GM12874 (cell line): ENCODE measurements at regions not wholly inside any gene's neighbourhood (a gene's known extent, or its start where the extent isn't known, plus 50 kb on each side); places are given as distances from the start of the nearest gene placed in this dataset.

Source experiments
- TF ChIP-seq, protein P1 (sequence below): IDR thresholded peaks from 2 replicates; pipeline ENCODE4 v1.5.1; 2011; ENCODE audit warnings: low read depth, mild to moderate bottlenecking, control low read depth, low read length, moderate library complexity; ENCODE audit not compliant: insufficient read depth

DNA sequence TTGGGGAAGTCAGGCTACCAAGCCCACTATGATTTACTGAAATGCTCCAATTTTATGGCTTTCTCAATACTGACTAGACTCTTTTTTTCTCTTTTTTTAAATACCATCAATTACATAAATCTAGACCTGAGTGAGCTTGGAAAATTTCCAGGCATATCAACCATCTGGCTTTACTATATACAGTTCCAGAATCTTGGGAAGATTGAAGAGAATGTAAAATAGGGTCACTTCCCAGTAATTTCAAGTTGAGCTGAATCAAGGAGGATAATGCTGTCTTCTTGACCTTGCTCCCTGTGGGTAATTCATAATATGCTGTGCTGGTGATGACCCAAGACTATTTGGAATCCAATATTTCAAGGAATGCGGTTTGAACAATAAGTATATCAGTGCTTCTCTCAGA is 108.1 kb downstream of the MAP3K21 start:
- TF ChIP-seq, protein P1, sequence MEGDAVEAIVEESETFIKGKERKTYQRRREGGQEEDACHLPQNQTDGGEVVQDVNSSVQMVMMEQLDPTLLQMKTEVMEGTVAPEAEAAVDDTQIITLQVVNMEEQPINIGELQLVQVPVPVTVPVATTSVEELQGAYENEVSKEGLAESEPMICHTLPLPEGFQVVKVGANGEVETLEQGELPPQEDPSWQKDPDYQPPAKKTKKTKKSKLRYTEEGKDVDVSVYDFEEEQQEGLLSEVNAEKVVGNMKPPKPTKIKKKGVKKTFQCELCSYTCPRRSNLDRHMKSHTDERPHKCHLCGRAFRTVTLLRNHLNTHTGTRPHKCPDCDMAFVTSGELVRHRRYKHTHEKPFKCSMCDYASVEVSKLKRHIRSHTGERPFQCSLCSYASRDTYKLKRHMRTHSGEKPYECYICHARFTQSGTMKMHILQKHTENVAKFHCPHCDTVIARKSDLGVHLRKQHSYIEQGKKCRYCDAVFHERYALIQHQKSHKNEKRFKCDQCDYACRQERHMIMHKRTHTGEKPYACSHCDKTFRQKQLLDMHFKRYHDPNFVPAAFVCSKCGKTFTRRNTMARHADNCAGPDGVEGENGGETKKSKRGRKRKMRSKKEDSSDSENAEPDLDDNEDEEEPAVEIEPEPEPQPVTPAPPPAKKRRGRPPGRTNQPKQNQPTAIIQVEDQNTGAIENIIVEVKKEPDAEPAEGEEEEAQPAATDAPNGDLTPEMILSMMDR, result no peak

DNA sequence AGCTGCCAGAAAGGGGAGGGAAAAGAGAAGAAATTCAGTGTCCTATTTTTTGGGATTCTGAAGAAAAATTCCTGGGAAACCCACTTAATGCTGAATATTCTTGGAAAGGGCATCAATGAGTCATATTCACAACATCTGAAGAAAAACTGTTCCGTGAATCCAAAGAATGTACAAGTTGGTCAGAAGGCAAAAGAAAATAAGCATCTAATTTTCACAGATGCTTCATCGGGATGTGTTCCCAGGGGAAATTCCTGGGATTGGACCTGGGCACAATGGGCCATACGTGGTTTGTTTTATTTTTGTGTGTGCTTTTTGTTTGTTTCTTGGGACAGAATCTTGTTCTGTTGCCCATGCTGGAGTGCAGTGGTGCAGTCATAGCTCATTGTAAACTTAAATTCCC is 112.2 kb downstream of the MAP3K21 start:
- TF ChIP-seq, protein P1, result no peak

DNA sequence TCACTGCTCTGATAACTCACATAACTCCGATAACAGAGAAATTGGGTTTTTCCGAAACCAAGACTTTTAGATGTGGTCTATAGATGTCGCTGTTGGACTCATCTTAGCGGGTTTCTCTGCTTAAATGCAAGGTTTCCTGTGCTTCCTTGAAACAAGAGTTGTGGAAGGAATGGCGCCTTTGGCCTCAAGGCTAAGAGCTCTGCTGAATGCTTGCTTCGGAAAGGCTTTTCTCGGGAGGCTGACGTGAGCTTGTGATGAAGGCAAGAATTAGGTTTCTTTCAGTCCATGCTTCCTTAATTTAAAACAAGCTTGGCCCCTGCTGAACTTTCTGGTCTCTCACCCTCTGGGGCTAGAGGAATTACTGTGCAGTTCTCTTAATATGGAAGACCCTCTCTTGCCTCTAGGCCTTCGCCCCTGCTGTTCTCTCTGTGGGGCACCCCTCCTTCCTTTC is 113.5 kb downstream of the MAP3K21 start:
- TF ChIP-seq, protein P1, result peak; percentile 54

DNA sequence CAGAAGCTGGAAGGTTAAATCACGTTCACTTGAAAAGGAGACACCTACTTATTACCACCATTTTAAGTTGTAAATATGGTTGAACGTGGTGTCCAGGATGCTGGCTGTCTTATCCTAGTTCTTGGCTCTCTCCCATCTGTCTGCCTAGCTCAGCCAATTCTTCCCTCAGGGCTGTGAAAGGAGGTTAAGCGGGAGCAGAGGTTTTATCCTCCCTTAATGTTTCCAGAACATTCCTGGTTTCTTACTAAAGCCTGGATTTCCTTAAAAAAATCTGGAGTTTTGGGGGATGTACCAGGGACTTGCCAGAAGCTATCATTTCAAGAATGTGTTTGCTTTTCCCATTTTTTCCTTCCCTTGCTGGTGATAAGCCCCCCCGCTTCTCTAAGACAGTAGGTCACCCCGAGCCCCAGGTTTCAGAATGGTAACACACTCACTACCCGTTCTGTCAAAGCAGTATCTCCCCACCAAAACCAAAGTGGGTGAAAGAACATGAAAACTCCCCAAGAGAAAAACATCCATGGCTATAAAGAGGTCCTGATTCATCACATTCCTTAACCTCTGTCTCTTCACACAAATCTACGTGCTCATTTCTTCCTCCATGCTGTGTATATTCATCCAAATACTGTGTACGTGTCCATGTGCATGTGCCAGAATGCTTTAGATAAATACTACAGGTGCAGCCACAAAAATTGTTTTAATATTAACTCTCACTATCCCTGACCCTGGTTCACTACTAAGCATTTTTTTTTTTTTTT is 114.7 kb downstream of the MAP3K21 start:
- TF ChIP-seq, protein P1, result no peak

DNA sequence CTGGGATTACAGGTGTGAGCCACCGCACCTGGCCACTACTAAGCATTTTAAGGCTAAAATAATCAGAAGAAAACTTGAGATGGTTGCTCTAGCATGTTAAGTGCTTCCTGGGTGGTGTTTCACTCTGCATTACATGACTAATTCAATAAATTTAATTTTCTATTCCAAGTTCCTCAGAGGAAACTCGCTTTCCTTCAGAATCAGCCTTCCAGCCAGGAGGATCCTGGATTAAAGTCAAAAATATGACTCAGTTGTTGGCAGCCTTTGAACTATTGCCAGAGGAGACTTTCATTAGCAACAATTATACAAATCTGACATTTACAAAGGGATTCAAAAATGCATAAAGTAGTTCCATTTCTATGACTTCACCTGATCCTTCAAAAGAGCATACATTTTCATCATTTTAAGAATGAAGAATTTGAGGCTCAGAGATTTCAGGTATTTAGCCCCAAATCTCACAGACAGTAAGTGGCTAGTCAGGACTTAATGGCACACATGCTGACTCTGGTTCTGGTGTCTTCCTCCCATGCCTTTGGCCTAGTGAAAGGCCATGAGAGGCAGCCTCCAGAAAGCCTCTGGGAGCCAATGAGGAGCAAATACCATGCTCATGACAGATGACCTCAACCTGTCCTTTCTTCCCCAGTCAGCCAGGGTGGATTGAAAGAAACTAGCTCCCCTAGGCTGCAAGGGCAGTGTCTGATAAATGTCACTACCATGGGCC is 115.7 kb downstream of the MAP3K21 start:
- TF ChIP-seq, protein P1, result no peak

DNA sequence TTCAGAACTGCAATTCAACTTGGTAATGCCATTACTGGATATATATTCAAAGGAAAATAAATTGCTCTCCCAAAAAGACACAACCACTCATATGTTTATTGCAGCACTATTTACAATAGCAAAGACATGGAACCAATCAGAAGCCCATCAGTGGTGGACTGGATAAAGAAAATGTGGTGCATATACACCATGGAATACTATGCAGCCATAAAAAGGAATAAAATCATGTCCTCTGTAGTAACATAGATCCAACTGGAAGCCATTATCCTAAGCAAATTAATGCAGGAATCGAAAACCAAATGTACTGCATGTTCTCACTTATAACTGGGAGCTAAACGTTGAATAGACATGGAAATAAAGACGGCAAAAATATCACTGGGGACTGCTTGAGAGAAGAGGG is 117.0 kb downstream of the MAP3K21 start:
- TF ChIP-seq, protein P1, result no peak

DNA sequence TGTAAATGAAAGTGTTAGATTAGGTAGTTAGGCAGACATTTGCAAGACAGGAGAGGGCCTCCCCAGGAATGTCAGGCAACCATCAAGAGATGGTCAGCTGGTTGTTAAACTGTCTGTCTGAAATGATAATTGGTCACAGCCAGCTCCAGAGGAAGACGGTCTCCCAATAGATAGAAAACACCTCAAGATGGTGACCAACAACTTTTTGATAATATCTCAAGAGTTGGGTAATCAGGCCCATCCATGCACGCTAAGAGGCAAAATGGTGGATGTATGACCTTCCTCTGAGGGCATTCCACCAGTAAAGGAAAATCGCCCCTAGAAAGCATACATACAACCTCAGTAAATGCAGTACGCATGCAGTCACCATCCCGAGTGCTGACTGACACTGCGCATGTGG is 118.2 kb downstream of the MAP3K21 start:
- TF ChIP-seq, protein P1, result no peak
